Superior temporal gyrus (tissue), 1 donor: ENCODE measurements at regions not wholly inside any gene's neighbourhood (a gene's known extent, or its start where the extent isn't known, plus 50 kb on each side); places are given as distances from the start of the nearest gene placed in this dataset.
A peak's percentile ranks its signal among the peaks of the same experiment; 100 is the strongest.
"Not testable (repeated sequence)": the region's sequence is repeated elsewhere in the genome, so short reads cannot be mapped to it uniquely, and the experiment has no call there.

Source experiments
- DNase-seq: peaks from one replicate; pipeline ENCODE4 v3.0.0-alpha.2; 2016; ENCODE audit errors: extremely low spot score

DNA sequence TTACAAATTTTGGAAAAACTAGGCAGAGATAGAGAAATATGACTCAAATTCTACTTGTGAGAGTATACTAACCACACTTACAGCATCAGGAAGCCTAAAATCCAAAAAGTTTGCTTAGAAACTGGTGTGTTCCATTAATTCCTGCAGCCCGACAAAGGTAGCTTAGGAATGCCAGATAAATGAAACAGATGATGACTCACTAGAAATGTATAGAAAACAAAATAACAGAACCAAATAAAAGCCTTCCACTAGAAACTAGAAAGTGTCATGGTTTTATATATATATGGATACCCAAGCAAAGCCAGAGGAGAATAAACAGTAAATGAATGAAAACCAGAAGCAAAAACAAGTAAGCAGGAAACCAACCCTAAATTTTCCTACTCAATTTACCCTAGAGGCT is 272.2 kb upstream of the PRDM9 start:
- DNase-seq: no peak

DNA sequence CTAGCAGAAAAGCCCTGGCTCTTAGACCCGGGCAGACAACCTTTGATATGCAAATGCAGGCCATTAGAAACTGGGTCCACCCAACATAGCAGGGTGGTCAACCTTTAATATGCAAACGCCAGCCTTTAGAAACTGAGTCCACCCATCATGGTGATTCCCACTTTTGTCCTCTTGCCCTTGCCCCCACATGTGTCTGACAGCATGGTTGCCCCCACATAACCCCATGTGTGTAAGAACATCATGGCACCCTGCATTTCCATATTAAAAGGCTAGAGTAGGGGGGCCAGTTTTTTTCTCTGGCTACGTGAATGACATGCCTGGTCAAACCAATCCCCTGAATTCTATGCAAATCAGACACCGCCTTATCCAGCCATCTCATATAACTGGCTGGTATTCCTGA is 273.2 kb upstream of the PRDM9 start:
- DNase-seq: no peak

DNA sequence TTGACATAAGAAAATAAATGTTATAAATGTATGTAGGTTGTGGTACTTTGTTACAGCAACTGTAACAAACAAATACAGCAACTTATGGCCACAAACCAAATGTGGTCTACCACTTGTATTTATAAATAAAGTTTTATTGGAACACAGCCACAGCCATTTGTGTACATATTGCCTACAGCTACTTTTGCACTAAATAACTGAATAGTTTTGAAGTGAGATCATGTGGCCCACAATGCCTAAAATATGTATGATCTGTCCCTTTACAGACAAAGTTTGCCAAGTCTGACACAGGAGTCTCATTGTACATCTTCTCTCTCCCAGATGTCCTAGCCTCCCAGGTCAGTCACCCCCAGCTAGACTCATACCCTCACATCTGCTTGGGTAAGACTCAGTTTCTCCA is 283.6 kb upstream of the PRDM9 start:
- no peak for DNase-seq

DNA sequence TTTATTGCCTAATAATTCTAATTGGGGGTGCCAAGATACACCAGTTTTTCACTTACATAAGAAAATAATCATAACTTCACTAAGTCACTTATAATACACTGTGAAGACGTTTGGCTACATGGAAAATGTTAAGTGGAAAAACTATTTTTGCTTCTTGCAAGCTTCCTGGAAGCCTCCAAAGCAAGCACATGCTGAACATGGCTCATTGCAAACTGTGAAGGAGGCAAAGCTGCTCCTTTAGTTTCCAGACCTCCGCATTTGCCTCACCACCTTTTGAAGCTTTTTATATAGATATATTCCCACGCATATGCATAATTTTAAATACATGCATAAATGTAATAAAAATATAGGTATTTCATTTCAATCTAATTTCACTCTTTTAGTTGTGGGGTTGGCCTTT is 285.6 kb upstream of the PRDM9 start:
- DNase-seq: peak; percentile 23

DNA sequence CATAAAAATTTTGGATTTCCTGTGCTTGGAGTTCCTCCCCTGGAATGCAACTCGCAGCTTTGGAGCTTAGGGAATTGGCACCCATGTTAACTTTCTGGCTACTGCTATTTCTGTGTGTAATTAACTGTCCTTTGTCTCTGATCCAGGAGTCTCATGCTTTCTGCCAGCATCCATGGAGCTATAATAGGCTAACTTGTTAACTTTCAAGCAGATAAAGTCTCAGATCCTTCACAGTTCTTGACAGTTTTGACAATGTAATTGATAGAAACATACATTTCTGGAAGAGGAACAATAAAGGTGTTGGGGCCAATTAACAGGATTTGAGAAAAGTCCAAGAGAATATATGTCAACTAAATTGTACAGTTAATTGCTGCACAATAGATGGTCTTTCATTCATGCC is 290.2 kb upstream of the PRDM9 start:
- no peak for DNase-seq

DNA sequence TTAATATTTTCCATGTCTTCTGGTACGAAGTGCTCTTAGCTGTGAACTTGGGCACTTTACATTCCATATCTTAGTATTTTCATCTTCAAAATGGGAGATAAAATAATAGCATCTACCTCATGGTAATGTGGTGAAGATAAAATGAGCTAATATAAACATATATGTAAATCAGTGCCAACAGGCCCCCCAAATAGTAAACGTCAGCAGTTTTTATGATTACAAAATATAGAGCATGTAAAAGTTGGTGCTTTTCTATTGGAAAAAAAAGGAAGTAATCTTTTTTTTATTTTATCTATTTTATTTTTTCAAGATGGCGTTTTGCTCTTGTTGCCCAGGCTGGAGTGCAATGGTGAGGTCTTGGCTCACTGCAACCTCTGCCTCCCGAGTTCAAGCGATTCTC is 291.1 kb upstream of the PRDM9 start:
- DNase-seq: no peak

DNA sequence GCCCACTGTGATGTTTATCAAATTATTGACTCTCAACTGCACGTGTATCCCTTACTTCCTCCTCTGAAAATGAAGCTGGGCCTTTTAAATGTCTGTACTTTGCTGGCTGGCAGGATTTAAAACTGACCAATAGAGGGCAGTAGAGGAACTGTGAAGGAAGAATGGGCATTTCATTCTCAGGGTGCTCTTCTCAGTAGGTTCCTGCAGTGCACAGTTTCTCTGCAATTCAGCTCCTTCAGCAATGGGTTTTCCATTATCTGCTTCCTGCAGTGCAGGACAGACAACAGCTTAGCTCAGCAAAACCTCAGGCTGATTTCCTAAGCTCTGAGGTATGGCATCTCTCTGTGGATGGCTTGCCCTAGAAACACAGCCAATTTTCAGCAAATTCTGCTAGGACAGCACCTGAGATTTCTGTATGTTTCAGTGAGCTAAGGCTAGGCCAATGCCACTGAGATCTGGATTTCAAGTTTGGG is 298.4 kb upstream of the PRDM9 start:
- DNase-seq: peak; percentile 62

- no peak for DNase-seq
Observed at GRCh38 chr5:23204111-23204510, 303.3 kb upstream of the PRDM9 start.

- no peak for DNase-seq
Observed at GRCh38 chr5:23169660-23170416, 316.7 kb upstream of the CDH12 start.

DNA sequence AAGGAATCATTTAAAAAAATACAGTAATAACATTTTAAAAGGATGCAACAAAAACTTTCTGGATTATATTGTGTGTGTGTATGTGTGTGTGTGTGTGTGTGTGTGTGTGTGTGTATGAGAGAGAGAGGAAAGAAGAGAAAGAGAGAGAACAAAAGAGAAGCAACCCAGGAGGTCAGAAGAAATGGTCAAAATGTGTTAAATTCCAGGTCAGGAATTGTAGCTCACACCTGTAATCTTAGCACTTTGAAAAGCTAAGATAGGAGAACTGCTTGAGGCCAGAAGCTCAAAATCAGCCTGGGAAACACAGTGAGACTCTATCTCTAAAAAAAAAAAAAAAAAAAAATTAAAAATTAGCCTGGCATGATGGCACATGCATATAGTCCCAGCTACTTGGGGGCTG is 311.8 kb upstream of the CDH12 start:
- DNase-seq: no peak

GRCh38 chr5:23158179-23158578 is 305.0 kb upstream of the CDH12 start:
- DNase-seq: no peak

DNA sequence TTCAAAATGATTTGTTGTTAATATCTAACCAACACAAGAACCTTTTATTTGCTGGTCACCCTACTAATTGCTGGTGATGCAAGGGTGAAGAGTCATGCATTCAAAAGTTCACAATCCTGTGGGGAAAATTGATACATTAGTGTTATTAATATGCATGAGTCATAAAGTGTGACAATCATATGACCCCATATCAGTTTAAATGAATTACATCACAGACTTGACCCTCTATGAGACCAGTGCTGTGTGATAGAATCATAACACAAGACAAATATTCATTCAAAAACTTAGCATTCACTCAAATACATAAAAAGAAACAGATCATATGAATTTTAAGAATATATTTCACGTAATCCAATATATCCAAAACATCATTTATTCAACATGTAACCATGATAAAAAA is 304.6 kb upstream of the CDH12 start:
- no peak for DNase-seq

GRCh38 chr5:23157169-23157568 is 304.0 kb upstream of the CDH12 start:
- DNase-seq: no peak

DNA sequence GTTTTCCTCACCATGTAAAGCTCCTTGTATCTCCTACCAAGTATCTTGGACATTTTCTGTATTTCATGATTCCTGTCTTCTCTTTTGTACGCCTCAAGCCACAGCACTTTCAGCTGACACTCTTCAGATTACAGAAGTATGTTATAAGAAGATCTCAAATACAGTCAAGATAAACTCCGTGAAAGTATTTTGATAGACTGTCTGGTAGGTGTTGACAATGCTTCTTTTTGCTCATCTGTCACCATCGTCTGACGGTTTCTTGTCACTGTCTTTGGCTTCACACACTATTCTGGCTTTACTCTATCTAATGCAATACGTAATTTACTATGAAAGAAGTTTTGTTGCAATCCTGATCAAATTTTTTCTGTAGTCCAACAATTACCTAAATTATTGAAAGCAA is 294.5 kb upstream of the CDH12 start:
- DNase-seq: no peak

DNA sequence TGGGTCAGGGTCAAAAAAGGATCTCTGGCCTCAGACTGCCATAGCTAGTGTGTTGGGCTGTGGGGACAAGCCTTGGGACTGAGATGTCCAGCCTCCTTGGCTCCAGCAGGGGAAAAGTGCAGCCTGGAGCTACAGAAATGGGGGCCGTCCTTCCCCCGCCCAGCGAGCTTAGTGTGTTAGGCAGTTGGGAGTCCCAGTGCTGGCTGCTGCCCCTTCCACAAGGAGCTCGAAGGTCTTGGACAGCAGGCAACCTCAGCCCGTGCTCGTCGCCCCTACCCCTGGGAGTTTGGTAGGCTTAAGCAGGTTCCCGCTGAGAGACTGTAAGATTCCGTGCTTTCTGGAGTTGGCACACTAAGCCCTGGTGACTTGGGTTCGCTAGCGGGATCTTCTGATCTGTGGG is 293.0 kb upstream of the CDH12 start:
- no peak for DNase-seq

GRCh38 chr5:23139338-23140171 is 286.4 kb upstream of the CDH12 start:
- DNase-seq: peak; percentile 44

DNA sequence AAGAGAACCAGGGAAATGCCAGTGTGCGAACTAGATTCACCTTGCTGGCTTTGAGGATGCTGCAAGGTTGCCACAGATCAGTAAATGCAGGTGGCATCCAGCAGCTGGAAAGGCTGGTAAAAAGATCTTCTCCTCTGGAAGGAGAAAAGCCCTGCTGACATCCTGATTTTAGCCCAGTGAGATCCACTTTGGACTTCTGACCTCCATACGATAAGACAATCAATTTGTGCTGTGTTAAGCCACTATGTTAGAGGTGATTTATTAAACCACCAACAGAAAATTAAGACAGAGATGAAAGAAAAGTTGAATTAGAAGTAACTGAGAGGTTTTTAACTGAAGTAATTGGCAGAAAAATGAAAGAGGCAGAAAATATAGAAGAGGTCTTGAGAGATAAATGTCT is 283.8 kb upstream of the CDH12 start:
- DNase-seq: no peak

DNA sequence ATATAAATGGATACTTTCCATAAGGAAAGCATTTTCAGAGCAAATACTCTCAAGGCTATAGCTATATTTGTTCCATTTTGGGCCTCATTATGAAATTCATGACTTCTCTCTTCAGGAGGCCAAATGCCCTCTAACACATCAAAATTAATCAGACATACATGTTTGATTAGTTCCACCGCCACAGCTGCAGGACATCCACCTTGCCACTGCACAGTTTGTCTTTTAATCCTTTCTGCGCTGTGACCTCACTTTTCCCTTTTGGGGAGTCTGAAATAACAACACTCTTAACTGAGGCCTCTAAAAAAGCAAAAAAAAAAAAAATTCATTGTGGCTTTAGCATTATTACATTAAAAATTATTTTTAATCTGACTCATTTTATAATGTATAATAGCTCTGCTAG is 279.1 kb upstream of the CDH12 start:
- DNase-seq: no peak

GRCh38 chr5:23112237-23112636 is 259.1 kb upstream of the CDH12 start:
- DNase-seq: no peak

GRCh38 chr5:23105021-23105420 is 251.9 kb upstream of the CDH12 start:
- DNase-seq: no peak

GRCh38 chr5:23103566-23103965 is 250.4 kb upstream of the CDH12 start:
- no peak for DNase-seq

DNA sequence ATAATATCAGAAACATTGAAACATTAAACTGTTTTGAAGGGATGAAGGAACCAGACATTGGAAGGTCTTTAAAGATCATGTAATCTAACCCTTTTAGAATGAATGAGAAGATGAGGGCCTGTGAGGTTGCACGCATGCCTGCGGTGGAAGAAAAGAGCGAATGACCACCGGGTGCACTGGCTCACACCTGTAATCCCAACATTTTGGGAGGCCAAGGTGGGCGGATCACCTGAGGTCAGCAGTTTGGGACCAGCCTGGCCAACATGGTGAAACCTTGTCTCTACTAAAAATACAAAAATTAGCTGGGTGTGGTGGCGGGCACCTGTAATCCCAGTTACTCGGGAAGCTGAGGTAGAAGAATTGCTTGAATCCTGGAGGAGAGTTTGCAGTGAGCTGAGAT is 242.3 kb upstream of the CDH12 start:
- not testable (repeated sequence) for DNase-seq

DNA sequence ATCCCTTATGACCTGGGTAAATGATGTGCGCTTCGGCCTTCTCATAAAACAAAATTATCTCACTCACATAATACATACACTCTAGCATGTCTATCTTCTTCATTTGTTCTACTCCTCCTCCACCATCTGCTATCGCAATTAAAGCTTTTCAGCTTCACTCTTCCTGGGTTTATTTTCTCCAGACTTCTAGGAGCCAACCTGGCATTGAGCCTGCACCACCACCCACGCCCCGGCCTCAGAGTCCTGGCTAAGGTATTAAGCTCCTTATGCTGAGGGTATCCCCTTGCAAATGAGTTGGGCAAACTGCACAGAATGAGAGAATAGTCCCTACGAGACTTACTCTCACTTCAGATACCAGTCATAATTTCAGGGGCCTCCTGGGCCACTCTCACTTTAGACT is 236.1 kb upstream of the CDH12 start:
- peak; percentile 19 for DNase-seq
